ENCODE measurements at regions not wholly inside any gene's neighbourhood (a gene's known extent, or its start where the extent isn't known, plus 50 kb on each side); places are given as distances from the start of the nearest gene placed in this dataset.

- no peak for DNase-seq (ENCODE audit: low read depth, low spot score)
Observed at GRCh38 chr5:124647352-124647751, 99.1 kb downstream of the ZNF608 start.

- DNase-seq (ENCODE audit: low read depth, low spot score), result no peak
Observed at GRCh38 chr5:124645396-124645795, 101.0 kb downstream of the ZNF608 start.

GRCh38 chr5:124644582-124644981 is 101.9 kb downstream of the ZNF608 start:
- DNase-seq (ENCODE audit: low read depth, low spot score), result no peak

- DNase-seq (ENCODE audit: low read depth, low spot score), result no peak
Observed at GRCh38 chr5:124644138-124644537, 102.3 kb downstream of the ZNF608 start.

- no peak for DNase-seq (ENCODE audit: low read depth, low spot score)
Observed at GRCh38 chr5:124643336-124643735, 103.1 kb downstream of the ZNF608 start.

- DNase-seq (ENCODE audit: low read depth, low spot score), result no peak
Observed at GRCh38 chr5:124642151-124642550, 104.3 kb downstream of the ZNF608 start.

GRCh38 chr5:124641154-124641792 is 105.2 kb downstream of the ZNF608 start:
- DNase-seq (ENCODE audit: low read depth, low spot score), result no peak

- no peak for DNase-seq (ENCODE audit: low read depth, low spot score)
Observed at GRCh38 chr5:124639095-124639665, 107.3 kb downstream of the ZNF608 start.

- DNase-seq (ENCODE audit: low read depth, low spot score), result no peak
Observed at GRCh38 chr5:124637011-124637410, 109.4 kb downstream of the ZNF608 start.

- DNase-seq (ENCODE audit: low read depth, low spot score), result no peak
Observed at GRCh38 chr5:124634741-124635323, 111.6 kb downstream of the ZNF608 start.

- DNase-seq (ENCODE audit: low read depth, low spot score), result no peak
Observed at GRCh38 chr5:124634228-124634739, 112.2 kb downstream of the ZNF608 start.

- no peak for DNase-seq (ENCODE audit: low read depth, low spot score)
Observed at GRCh38 chr5:124633209-124633608, 113.2 kb downstream of the ZNF608 start.

- no peak for DNase-seq (ENCODE audit: low read depth, low spot score)
Observed at GRCh38 chr5:124631874-124632550, 114.4 kb downstream of the ZNF608 start.

GRCh38 chr5:124630767-124631704 is 115.4 kb downstream of the ZNF608 start:
- DNase-seq (ENCODE audit: low read depth, low spot score), result no peak

GRCh38 chr5:124628721-124629596 is 117.5 kb downstream of the ZNF608 start:
- DNase-seq (ENCODE audit: low read depth, low spot score), result peak; percentile 90

- DNase-seq (ENCODE audit: low read depth, low spot score), result no peak
Observed at GRCh38 chr5:124627815-124628595, 118.4 kb downstream of the ZNF608 start.

- no peak for DNase-seq (ENCODE audit: low read depth, low spot score)
Observed at GRCh38 chr5:124626053-124626452, 120.4 kb downstream of the ZNF608 start.

GRCh38 chr5:124623265-124623664 is 123.2 kb downstream of the ZNF608 start:
- no peak for DNase-seq (ENCODE audit: low read depth, low spot score)

- DNase-seq (ENCODE audit: low read depth, low spot score), result no peak
Observed at GRCh38 chr5:124622851-124623250, 123.6 kb downstream of the ZNF608 start.

GRCh38 chr5:124621279-124621678 is 125.2 kb downstream of the ZNF608 start:
- DNase-seq (ENCODE audit: low read depth, low spot score), result no peak

Data from smooth muscle cell of the brain vasculature (primary cell).